ENCODE measurements at regions not wholly inside any gene's neighbourhood (a gene's known extent, or its start where the extent isn't known, plus 50 kb on each side); places are given as distances from the start of the nearest gene placed in this dataset.

GRCh38 chr9:11962327-11962726, 730.9 kb upstream of the TYRP1 start:
- Histone ChIP-seq H3K4me3 (no peak overlapping the region), H3K36me3 (ENCODE audit: low read depth, missing control alignments) (no peaks in the 10 kb centered on the region), H3K9me3 (no peaks in the 10 kb centered on the region), H3K27ac (no peak overlapping the region), H3K4me1 (no peaks in the 10 kb centered on the region), H3K27me3 (no peaks in the 10 kb centered on the region)
- WGBS, 2 donors: 72 to 76% methylated on average over 4 of the region's 4 CpGs
- TF ChIP-seq CTCF (IDR thresholded peaks at IDR 0.05) (no peak), POLR2A (IDR thresholded peaks at IDR 0.05) (no peak)
- intact Hi-C loops (cut with DNase I; ENCODE audit: low total_unique reads): no loop called here
- no peak for DNase-seq

GRCh38 chr9:11966786-11967185, 726.4 kb upstream of the TYRP1 start:
- Histone ChIP-seq H3K27me3 (no peaks in the 10 kb centered on the region), H3K4me3 (no peak overlapping the region), H3K27ac (no peak overlapping the region), H3K4me1 (no peaks in the 10 kb centered on the region), H3K9me3 (no peaks in the 10 kb centered on the region), H3K36me3 (ENCODE audit: low read depth, missing control alignments) (no peaks in the 10 kb centered on the region)
- TF ChIP-seq POLR2A (IDR thresholded peaks at IDR 0.05): no peak
- no peak for TF ChIP-seq CTCF (IDR thresholded peaks at IDR 0.05)
- whole genome bisulfite sequencing, 2 donors: 67 to 74% methylated on average over 4 of the region's 4 CpGs
- intact Hi-C loops (cut with DNase I; ENCODE audit: low total_unique reads): no loop called here
- DNase-seq: no peak

- no peak overlapping the region for H3K27ac ChIP-seq
- no peaks in the 10 kb centered on the region for H3K4me1 ChIP-seq
- no peaks in the 10 kb centered on the region for H3K27me3 ChIP-seq
- intact Hi-C loops (cut with DNase I; ENCODE audit: low total_unique reads): no loop called here
- H3K36me3 ChIP-seq (ENCODE audit: low read depth, missing control alignments): no peaks in the 10 kb centered on the region
- 87 to 90% methylated on average over 1 of the region's 1 CpG for WGBS, 2 donors
- no peak for TF ChIP-seq POLR2A (IDR thresholded peaks at IDR 0.05)
- TF ChIP-seq CTCF (IDR thresholded peaks at IDR 0.05): no peak
- H3K9me3 ChIP-seq: no peaks in the 10 kb centered on the region
- no peak for DNase-seq
- H3K4me3 ChIP-seq: no peak overlapping the region
These were observed 724.6 kb upstream of the TYRP1 start for GRCh38 chr9:11968631-11969030.

- 35 to 52% methylated on average over 1 of the region's 1 CpG for WGBS, 2 donors
These were observed 720.2 kb upstream of the TYRP1 start for GRCh38 chr9:11973011-11973410.

More at GRCh38 chr9:11973011-11973410, 720.2 kb upstream of the TYRP1 start:
- TF ChIP-seq CTCF (IDR thresholded peaks at IDR 0.05) (no peak), POLR2A (IDR thresholded peaks at IDR 0.05) (no peak)
- no peak overlapping the region for H3K27ac ChIP-seq
- no peaks in the 10 kb centered on the region for H3K9me3 ChIP-seq
- H3K36me3 ChIP-seq (ENCODE audit: low read depth, missing control alignments): no peaks in the 10 kb centered on the region
- DNase-seq: no peak
- no peaks in the 10 kb centered on the region for H3K4me1 ChIP-seq
- H3K4me3 ChIP-seq: no peak overlapping the region
- no peaks in the 10 kb centered on the region for H3K27me3 ChIP-seq
- intact Hi-C loops (cut with DNase I; ENCODE audit: low total_unique reads): no loop called here
